SU-DHL-6 (cell line): ENCODE measurements at regions not wholly inside any gene's neighbourhood (a gene's known extent, or its start where the extent isn't known, plus 50 kb on each side); places are given as distances from the start of the nearest gene placed in this dataset.

Experiments used
- CTCF ChIP-seq: fragments of 200-600 bp; sonication (generic); IDR thresholded peaks from one replicate; pipeline ENCODE4 v1.5.1; 2017; ENCODE audit warnings: antibody characterized with exemption, mild to moderate bottlenecking, low read length, moderate library complexity; ENCODE audit not compliant: insufficient read depth, poor library complexity, severe bottlenecking
- EZH2phosphoT487 ChIP-seq: fragments of 200-600 bp; sonication (generic), shearing (Covaris generic); conservative IDR thresholded peaks from 2 replicates; pipeline ENCODE4 v1.6.1; 2018; ENCODE audit warnings: mild to moderate bottlenecking, antibody characterized with exemption, low read length, moderate library complexity, mixed read lengths

GRCh38 chr5:16233730-16234129, 54.1 kb upstream of the MARCHF11 start:
- no peak for TF ChIP-seq CTCF
- no peak for TF ChIP-seq EZH2phosphoT487
